Islet precursor cell (in vitro differentiated cells): ENCODE measurements at regions not wholly inside any gene's neighbourhood (a gene's known extent, or its start where the extent isn't known, plus 50 kb on each side); places are given as distances from the start of the nearest gene placed in this dataset.
A peak's percentile ranks its signal among the peaks of the same experiment; 100 is the strongest.

ENCODE experiments used
- DNase-seq: peaks from one replicate; pipeline ENCODE4 v3.0.0-alpha.2; 2018

DNA sequence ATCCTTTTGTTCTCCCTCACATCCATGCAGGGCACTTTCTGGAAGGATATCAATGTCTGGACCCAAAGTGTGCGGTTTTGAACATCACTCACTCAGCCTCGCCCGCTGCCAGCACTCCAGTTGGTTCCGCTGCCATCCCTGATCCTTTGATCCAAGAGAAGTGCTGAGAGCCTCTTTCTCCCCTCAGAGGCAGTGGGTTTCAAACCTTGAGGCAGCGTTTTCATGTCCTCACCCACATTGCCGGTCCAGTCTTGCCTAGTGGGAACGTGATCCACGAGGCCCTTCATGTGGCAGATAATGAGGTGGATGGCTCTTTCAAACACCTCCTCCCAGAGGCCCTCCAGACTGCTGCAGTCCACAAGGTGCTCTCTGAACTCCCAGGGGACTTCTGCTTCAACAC lies 122.2 kb downstream of the ACTL8 start:
- peak; percentile 29 for DNase-seq

DNA sequence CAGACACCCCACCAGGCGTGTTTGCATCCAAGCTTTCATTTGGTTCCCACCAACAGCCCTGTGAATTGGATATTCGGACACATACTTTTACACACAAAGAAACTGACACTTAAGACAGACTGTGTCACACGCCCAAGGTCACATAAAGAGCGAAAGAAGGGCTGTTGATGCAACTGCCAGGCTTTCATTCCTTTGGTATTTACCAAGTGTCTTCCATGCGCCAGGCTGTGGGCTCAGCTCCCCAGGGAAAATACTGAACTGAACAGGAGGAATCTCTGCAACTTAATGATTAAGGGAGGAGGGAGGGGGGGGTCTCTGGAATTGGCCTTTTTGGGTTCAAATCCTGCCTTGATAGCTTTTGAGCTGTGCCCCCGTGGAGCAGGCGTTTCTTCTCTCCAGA lies 122.8 kb downstream of the ACTL8 start:
- peak; percentile 35 for DNase-seq

DNA sequence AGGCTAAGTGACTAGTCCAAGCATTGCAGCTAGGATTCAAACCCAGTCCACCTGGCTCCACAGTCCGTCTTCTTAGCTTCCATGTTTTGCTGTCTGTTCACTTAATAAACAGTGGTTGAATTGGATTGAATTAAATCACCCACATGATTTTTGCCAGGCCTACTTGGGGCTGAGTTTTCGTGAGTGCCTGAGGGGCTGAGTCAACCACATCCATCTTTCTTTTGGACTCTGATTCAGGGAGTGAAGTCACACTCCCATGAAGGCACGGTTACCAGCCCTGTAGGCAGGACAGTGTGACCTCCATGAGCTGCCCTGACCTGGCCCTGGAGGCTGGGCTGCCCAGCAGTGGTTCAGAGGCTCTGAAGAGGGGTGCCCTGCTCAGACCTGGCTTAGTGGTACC lies 123.7 kb downstream of the ACTL8 start:
- peak; percentile 51 for DNase-seq

DNA sequence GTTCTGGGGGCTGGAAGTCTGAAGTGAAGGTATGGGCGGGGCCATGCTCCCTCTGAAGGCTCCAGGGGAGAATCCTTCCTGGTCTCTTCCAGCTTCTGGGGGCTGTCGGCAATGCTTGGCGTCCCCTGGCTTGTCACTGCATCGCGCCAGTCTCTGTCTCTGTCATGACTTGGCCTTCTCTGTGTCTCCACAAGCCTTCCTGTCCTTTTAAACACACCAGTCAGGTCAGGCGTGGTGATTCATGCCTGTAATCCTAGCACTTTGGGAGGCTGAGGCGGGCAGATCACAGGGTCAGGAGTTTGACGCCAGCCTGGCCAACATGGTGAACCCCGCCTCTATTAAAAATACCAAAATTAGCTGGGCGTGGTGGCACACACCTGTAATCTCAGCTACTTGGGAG lies 125.3 kb downstream of the ACTL8 start:
- peak; percentile 19 for DNase-seq

DNA sequence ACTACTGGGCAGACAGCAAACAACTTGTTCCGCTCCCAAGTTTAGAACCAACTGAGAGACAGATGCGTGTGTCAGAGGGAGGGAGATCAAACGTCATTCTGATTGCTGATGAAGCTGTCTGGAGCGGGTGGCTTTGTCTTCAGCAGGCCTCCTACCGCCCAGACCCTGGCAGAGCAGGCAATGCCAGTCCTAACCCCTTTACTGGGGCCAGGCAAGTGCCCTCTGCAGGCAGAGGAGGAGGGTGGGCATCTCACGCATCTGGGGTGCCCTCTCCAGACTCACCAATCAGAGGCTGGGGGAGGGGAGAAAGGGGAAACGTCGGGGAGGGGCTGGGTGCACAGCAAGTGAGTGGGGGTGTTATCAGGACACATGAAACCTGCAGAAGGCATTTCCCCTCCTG lies 126.6 kb downstream of the ACTL8 start:
- DNase-seq, result peak; percentile 31

DNA sequence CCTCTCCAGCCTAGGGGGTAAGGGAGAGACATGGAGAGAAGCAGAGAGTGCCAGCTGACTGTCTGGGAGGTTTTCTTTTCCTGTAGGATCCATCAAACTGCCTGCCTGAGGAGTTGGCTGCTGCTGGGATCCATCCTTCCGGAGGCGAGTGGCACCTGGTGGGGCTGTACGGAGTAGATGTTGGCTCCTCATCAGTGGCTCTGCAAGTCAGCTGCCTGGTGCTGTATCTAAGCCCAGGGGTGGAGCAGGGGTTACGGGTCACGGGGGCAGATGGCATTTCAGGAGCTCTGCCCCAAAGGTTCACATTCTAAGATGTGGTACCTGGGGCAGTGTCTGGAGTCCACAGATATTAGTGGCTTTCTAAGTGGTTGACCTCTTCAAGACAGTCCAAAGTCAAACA lies 128.0 kb downstream of the ACTL8 start:
- DNase-seq, result peak; percentile 33

DNA sequence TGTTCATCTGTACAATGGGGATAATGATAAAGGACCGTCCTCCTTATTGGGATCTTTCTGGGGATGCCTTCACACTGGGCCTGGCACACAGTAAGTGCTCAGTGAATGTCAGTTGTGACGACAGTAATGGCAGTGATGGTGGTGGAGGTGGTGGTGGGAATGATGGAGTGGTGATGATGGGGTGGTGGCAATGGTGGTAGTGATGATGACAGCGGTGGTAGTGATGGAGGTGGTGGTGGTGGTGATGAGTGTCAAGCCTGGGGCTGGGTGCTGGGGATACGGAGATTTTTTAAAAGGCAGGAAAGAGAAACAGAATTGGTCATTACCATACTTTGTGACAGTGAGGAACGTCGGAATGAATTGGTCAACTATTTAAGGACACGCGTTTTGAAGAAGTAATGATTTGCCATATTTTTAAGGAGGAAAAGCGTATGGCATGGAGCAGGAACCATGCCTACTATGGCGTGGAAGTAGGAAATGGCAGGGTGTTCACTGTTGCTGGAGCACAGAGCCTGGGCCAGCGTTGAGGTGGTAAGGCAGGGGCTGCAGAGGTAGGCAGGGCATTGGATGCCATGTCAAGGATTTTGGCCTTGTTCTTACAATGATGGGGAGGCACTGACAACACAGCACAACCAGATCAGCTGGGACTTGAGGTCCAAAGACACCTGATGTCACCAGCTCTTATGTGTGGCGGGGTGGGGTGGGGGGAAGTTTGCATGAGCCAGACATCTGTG lies 128.7 kb downstream of the ACTL8 start:
- DNase-seq, result peak; percentile 22

DNA sequence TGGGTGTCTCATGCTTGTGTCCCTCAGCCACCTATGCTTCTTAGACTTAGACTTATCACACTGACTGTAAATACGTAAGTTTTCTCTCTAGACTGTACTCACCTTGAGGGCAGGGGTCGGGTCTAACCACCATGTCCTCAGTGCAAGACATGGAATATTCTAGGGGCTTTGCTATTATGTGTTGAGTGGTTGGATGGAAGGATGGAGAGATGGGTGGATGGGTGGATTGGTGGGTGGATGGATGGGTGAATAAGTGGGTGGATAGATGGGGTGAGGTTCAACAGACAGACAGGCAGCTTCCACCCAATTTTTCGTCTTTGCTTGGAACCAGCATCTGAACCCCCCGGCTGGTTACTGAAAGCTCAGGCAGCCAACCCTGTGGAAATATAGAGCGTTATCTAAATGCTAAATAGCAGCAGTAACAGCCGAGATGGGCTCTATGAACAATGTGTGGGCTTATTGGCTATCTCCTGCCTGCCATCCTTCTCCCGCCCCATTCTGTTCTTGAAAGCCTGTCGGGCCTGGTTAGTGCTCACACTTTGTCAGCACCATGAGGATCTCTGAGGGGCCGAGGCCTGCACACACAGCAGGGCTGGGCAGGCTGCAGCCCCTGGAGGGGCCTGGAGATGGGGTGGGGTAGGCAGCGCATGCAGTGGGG lies 130.7 kb downstream of the ACTL8 start:
- DNase-seq, result peak; percentile 14

DNA sequence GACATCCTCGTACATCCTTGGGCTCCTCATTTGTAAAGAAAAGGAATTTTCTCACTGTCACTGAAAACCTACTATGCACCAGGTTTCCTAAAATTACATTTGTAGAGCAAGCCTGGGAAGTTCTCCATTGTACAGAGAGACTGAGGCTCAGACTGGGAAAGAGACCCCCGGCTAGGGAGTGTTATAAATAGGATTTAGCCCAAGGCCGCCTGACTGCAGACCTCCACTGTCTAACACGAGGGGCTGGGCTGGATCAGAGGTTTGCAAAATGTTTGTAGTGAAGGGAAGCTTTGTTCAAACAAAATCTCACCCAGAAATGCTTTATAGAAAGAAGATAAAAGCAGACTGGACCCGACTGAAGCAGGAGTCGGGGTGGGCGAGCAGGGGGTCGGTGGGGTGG lies 131.3 kb downstream of the ACTL8 start:
- peak; percentile 39 for DNase-seq

DNA sequence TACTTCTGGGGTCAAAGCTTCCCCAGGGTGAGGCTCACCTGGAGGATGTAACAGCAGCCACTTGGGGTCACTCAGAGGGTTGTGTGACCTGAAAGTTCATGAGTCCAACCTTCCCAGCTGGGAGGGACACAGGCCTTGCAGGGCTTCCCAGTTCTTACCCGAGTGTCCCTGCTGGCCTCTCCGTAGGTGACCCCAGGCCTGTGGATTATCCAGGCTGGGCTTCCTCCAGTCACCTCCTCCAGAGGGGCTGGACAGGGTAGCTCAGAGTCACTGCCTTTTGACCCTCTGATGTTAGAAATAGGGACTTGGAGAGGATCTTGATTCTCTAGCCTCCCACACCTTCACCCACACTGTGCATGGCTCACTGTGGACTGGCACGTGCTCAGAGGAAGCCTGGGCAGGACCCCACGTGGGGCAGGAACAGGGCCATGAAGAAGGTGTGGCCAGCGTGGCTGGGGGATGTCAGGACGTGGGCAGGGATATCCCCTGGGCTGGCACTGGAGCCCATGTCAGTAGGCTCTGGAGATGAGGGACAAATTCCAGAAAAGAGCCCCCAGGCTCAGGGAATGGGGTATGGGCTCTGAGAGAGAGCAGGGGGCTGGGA lies 131.8 kb downstream of the ACTL8 start:
- peak; percentile 27 for DNase-seq

DNA sequence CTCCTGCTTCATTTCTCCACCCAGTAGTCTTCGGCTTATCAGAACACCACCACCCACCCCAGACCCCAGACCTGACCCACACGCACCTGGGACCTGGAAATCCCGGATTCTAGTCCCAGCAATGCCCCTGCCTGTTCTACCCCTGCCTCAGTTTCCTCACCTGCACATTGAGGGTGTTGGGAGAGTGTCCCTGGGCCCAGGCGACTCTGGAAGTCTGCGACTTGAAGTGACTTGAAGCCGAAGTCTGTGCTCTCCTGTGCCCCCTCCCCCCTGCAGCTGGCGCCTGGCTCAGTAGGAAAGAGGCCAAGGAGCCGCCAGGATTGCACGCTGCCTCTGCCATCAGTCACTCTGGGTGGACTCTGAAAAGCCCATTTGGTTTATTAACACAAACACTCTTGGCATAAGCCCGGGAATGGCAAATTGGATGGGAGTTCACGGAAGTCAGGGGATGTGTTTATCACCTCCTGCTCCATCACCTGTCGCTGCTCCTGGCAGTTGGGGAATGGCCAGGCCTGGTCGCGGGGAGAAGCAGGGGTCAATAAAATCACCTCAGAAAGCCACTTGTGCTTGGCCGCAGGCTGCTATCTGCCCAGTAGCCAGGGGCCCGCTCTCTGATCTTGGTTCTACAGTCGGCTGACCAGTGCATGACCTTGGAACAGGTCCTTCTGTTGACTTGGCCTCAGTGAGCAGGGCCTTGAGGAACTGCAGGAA lies 132.7 kb downstream of the ACTL8 start:
- DNase-seq, result peak; percentile 16

DNA sequence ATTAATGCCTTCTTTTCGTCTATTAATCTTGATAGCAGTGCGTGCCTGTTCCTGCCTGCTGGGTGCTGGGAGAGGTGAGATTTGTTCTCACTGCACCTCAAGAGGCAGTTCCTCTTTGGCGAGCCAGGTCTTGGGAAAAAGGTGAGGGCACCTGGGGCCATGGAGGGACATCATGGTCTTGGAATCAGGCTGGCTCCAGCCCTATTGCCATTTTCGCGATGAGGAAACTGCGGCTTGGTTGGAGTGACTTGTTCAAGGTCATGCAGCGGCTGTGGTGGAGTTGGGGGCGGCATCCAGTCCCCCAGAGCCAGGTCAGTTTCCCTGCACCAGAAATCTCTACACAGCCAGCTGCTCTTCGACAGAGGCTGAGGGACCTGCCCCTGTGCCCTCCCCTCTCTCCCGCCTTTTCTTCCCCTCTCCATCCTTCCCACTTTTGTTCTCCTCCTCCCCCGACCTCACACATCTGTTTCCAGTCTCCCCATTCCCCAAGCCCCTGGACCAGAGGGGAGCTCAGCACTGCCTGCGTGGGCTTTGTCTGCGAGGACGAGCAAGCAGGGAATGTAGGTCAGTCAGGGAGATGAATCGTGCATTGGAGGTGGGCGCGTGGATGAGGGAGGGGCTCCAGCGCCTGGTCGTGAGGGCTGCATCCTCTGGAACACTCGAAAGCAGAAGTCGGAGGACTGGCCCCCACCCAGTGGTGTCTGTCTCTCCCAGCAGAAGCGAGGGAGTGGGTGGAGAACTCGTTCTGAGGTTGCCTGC lies 135.1 kb downstream of the ACTL8 start:
- peak; percentile 19 for DNase-seq

DNA sequence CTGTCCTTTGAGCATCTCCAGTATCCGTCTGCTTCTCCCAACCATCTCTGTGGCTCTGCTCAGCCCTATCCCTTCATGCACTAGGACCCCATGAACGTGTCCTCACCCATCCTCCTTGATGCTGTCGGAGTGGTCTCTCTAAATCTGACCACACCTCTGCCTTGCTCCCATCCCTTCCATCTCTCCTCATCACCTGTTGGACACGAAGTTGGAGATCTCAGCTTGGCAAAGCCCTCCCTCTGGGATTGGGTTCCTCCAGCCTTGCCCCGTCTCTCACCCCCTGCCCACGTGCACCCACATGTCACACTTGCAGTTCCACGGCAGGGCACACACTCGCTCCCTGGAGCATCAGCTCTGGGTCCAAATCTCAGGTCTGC lies 135.7 kb downstream of the ACTL8 start:
- peak; percentile 45 for DNase-seq

DNA sequence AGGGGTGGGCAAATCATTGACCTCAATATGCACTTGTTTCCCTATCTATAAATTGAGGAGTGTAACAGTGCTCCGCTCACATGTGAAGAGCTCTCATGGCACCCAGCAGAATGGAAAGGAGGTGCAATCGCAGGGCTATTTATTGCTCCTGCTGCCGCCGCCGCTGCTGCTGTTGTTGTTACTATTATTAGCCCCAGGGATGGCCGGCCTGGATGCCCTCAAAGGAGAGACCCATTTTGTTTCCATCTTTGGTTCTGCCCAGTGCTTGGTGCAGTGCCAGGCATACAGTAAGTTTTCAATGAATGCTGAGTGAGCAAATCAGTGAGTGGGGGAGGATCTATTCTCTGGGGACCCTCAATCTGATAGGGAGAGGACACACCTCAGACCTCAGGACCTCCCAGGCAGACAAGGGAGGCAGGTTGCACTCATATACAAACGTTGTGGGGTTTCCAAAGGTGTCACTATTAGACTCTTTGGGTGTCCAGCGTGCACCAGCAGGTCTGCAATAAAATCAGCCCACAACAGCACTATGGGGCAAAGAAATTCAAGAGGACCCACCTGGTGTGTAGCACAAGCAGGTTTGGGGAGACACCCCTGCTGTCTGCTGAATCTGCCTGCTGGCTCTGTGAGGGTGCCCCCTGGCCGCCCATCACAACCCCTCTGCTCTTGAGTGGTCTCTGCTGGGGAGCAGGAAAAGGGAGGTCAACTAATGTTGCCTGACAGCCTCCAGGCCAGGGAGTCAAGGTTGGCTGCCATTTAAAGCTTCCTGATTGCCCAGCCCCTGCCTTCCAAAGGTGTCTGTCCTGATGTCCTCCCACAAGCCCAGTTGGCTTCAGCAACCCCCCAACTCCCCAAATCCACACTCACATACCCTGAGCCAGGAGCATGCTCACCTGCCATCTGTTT lies 136.3 kb downstream of the ACTL8 start:
- peak; percentile 26 for DNase-seq

DNA sequence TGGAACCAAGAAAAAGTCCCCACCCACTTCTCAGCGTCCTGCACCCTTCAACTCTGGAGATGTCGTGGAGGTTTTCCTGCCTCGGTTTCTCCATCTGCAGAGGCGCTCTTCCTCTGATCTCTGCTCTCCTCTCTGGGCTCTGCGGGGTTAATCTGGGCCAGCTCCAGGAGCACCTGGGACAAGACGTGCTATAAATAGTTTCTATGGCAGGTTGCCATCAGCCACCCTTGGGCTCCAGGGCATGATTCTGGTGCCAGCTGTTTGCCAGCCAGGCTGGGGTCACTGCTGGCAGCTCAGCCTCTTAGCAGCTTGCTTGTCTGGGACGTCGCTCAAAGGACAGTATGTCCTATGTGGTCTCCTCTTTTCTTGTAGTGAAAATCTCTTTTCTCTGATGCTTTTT lies 137.1 kb downstream of the ACTL8 start:
- DNase-seq, result peak; percentile 30

DNA sequence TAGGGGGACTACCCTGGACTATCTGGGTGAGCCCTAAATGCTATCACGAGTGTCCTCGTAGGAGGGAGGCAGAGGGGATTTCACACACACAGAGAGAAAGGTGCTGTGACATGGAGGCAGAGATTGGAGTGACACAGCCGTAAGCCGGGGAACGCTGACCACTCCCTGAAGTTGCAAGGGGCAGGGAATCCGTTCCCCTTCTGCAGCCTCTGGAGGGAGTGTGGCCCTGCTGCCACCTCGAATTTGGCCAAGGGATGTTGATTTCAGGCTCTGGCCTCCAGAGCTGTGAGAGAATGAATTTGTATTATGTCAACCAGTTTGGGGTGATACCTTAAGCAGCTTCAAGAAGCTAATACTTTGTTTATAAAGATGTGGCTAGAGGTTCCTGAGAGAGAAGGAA lies 137.7 kb downstream of the ACTL8 start:
- peak; percentile 21 for DNase-seq

DNA sequence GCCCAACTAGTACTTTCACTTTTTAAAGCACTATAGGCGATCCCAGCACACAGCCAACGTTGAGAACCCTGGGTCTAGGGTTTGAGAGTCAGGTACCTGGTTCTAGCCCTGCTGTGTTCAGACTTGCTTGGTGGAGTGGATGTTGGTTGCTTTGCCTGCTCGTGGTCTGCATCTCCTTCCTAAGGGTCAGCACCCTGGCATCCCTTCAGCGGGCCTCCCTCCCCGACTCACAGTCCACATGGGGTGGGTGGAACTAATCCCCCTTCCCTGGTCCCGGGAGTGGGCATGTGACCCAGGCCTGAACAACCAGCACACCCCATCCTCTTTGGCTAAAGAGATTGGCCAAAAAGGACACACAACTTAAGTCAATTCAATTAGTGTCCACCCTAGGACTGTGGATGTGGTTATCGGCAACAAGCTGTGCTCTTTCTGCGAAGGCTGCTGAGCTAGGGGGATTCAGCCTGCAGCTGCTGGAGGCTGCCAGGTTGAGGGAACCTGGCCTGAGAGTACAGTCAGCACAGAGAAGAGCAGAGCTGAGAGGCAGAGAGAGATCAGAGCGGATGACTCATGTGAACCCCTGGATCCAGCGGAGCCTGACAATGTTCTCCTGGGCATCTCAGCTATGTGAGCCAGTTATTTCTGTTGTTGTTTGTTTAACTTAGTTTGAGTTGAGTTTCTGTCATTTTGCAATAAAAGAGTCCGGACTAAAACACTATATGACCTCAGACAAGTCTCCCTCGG lies 138.9 kb downstream of the ACTL8 start:
- peak; percentile 42 for DNase-seq

DNA sequence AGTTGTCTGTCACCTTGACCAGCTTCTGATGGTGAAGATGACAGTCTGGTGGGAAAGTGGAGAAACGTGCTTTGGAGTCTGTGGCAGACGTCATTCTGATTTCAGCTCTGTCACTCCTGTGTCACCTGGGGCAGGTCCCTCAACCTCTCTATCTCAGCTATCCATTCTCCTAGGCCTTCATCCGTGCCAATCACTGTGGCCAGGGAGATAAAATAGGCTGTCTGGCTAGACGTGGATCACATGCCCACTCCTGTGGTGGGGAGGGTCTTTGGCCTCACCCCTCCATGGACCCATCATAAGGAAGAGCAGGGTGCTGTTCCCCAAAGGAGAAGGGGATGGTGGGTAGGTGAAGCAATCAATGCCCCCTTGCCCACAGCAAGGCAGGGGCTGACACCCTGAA lies 140.3 kb downstream of the ACTL8 start:
- DNase-seq, result peak; percentile 26

DNA sequence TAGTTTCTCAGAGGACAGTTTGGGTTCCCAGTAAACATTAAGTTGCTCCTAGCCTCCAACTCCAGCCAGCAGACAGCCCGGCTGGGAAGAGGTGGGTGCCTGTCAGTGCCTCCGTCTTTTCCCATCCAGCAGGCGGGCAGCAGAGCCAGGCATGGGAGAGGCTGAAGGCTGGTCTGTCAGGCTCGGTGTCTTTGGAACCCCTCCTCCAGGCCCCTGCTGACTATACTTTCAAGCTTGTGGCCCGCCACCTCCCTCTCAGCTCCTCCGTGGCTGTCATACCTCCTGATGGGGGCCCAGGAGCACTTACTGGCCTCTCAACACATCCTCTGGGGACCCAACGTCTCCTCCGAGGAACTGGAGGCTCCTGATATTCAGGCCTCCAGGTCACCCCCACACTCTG lies 140.9 kb downstream of the ACTL8 start:
- DNase-seq, result peak; percentile 32

DNA sequence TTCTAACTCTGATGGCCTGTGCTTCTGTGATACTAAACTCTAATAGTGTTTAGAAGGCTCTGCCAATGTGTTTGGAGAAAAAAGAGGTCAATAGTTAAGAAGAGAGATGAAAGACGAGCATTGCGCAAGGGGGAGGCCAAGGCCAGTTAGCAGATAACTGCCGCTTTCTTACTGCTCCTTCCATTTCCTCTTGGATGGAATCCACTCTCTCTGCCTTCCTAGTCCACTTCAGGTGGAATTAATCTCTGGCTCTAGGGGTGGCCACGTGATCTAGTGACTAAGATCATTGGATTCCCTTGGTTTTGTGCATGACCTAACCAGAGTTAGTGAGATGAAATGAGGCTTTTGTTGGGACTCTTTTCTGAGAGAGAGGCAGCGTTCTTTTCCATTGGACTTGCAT lies 148.3 kb downstream of the ACTL8 start:
- no peak for DNase-seq

DNA sequence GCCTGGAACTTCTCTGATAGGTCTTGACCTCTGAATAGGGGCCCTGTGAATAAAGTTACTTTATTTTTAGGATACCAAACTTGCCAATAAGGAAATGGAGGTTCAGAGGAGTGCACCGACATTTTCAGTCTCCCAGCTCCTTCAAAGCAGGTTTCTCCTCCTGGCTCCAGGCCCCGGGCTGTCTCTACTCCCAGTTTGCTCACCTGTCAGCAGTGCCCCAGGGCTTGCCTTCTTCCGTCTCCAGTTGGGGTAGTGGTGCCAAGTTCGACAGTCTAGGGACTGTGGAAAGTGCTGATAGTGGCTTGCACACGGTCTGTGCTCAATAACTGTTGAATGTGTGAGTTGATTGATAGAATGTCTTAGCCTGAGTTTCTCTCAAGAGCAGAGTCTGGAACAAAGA lies 149.2 kb downstream of the ACTL8 start:
- no peak for DNase-seq
